CD4-positive, alpha-beta T cell (primary cell): ENCODE measurements at regions not wholly inside any gene's neighbourhood (a gene's known extent, or its start where the extent isn't known, plus 50 kb on each side); places are given as distances from the start of the nearest gene placed in this dataset.
"Not testable (repeated sequence)": the region's sequence is repeated elsewhere in the genome, so short reads cannot be mapped to it uniquely, and the experiment has no call there.

Source experiments
- ATAC-seq: fragments of 200-7000 bp; cut with Tn5 transposase; one replicate; pipeline ENCODE4 v1.10.0; 2022; ENCODE audit warnings: mild to moderate bottlenecking; ENCODE audit not compliant: poor library complexity
- CTCF ChIA-PET: fragments of 350-600 bp; sonication (Branson Sonifier 250); formaldehyde crosslinking; loops from one replicate; lab custom pipeline; 2021; ENCODE audit warnings: antibody characterized with exemption, inconsistent platforms; lab: Charles Lee
- POLR2A ChIA-PET: fragments of 350-600 bp; sonication (Branson Sonifier 250); formaldehyde crosslinking; loops from one replicate; lab custom pipeline; 2021; ENCODE audit warnings: antibody characterized with exemption, inconsistent platforms; lab: Charles Lee
- DNase-seq, 14 experiments: peaks; one replicate each; pipeline ENCODE4 v3.0.0-alpha.2; 2013 to 2020; ENCODE audit warnings: mixed read lengths in 2 of 14
- H3K27ac ChIP-seq, 2 donors: one replicate each; pipeline versions ENCODE4 v1.5.1 to v1.7.0; 2013; ENCODE audit warnings: low read length in 2 of 2, low read depth in 1 of 2, mild to moderate bottlenecking in 1 of 2
- H3K27me3 ChIP-seq, 2 experiments: 1 replicate in 1 of 2; 2 replicates in 1 of 2; pipeline versions ENCODE4 v1.6.1 to v1.7.0; 2013; ENCODE audit warnings: low read length in 2 of 2, control low read depth in 1 of 2, mild to moderate bottlenecking in 1 of 2, moderate library complexity in 1 of 2; ENCODE audit not compliant: insufficient read depth in 2 of 2, control insufficient read depth in 1 of 2
- H3K36me3 ChIP-seq: one replicate; pipeline ENCODE4 v1.6.1; 2013; ENCODE audit warnings: low read length, control low read depth; ENCODE audit not compliant: insufficient read depth
- H3K4me1 ChIP-seq: one replicate; pipeline ENCODE4 v1.6.1; 2013; ENCODE audit warnings: low read length, control low read depth; ENCODE audit not compliant: insufficient read depth
- H3K4me3 ChIP-seq: one replicate; pipeline ENCODE4 v1.5.1; 2013; ENCODE audit warnings: mild to moderate bottlenecking, low read length, moderate library complexity
- H3K9me3 ChIP-seq, 2 experiments: 1 replicate in 1 of 2; 2 replicates in 1 of 2; pipeline versions ENCODE4 v1.6.1 to v1.7.0; 2013; ENCODE audit warnings: low read length in 2 of 2, mild to moderate bottlenecking in 2 of 2, control low read depth in 1 of 2, moderate library complexity in 1 of 2; ENCODE audit not compliant: control insufficient read depth in 1 of 2, insufficient read depth in 1 of 2
- H3K27ac Mint-ChIP-seq: one replicate; pipeline ENCODE4 v1.8.0; 2020; ENCODE audit warnings: mixed read lengths
- H3K27me3 Mint-ChIP-seq: one replicate; pipeline ENCODE4 v1.8.0; 2021; ENCODE audit warnings: mixed read lengths
- H3K36me3 Mint-ChIP-seq: one replicate; pipeline ENCODE4 v1.8.0; 2021; ENCODE audit warnings: low read depth, mixed read lengths
- H3K4me1 Mint-ChIP-seq: one replicate; pipeline ENCODE4 v1.8.0; 2021; ENCODE audit warnings: low read depth, mixed read lengths
- H3K4me3 Mint-ChIP-seq: one replicate; pipeline ENCODE4 v1.8.0; 2020; ENCODE audit warnings: mild to moderate bottlenecking, mixed read lengths
- H3K9me3 Mint-ChIP-seq: one replicate; pipeline ENCODE4 v1.8.0; 2020; ENCODE audit warnings: mixed read lengths
- CTCF ChIP-seq: fragments of 200-600 bp; IDR thresholded peaks from one replicate; pipeline ENCODE4 v1.8.0; 2022; ENCODE audit warnings: antibody characterized with exemption, mild to moderate bottlenecking
- intact Hi-C, 2 experiments: fragments of 100-400 bp; cut with DNase I in 1 of 2; cut with micrococcal nuclease in 1 of 2; formaldehyde crosslinking; loops; one replicate each; pipeline versions ENCODE4 v1.15.1 to v1.9.0; 2023 to 2025; cut with DNase I, micrococcal nuclease

DNA sequence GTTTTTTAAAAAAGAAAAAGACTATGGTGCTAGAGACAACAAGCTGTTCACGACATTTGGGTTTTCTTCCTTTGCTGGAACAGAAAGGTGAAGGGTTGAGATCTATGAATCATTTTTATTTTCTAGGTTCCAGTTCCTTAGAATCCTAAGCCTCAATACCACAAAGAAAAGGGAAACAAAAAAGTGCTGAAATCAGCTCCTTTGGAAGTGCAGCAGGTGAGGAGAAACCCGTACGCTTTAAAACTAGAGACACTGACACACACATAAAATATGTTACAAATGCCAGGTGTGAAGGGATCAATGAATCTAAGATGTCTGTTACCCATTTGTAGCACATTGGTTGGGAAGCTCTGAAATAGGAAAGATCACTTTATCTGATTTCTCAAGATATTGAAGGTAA is 125.2 kb downstream of the AREG start:
- Histone ChIP-seq H3K27ac (no peak overlapping the region), H3K9me3 (no peaks in the 10 kb centered on the region), H3K4me3 (no peak overlapping the region), H3K27me3 (no peaks in the 10 kb centered on the region), H3K4me1 (no peaks in the 10 kb centered on the region), H3K36me3 (no peaks in the 10 kb centered on the region)
- no peak for ATAC-seq
- Mint-ChIP-seq H3K36me3 (no peaks in the 10 kb centered on the region), H3K9me3 (peaks cover 4% of the 10 kb centered on the region), H3K4me1 (no peaks in the 10 kb centered on the region), H3K4me3 (no peak overlapping the region), H3K27ac (no peak overlapping the region), H3K27me3 (no peaks in the 10 kb centered on the region)
- DNase-seq = no peak
- intact Hi-C loops = no loop called here
- CTCF ChIA-PET = no interaction called here
- POLR2A ChIA-PET = no interaction called here
- TF ChIP-seq CTCF = no peak

GRCh38 chr4:74578329-74578728 is 133.4 kb downstream of the AREG start:
- Mint-ChIP-seq H3K4me1 (no peaks in the 10 kb centered on the region), H3K36me3 (no peaks in the 10 kb centered on the region), H3K4me3 (no peak overlapping the region), H3K9me3 (no peaks in the 10 kb centered on the region), H3K27me3 (peaks cover 4% of the 10 kb centered on the region), H3K27ac (no peak overlapping the region)
- H3K27ac ChIP-seq = no peak overlapping the region
- no peak for TF ChIP-seq CTCF
- no peaks in the 10 kb centered on the region for H3K9me3 ChIP-seq
- ChIA-PET POLR2A (no interaction called here), CTCF (interaction anchor here (0.7 kb wide), 1 partner anchor 1162 kb away, joined by 4 read pairs; no protein-coding TSS in a partner anchor)
- DNase-seq (no peak), ATAC-seq (no peak)
- H3K36me3 ChIP-seq = no peaks in the 10 kb centered on the region
- no peak overlapping the region for H3K4me3 ChIP-seq
- H3K4me1 ChIP-seq = no peaks in the 10 kb centered on the region
- intact Hi-C loops = no loop called here
- H3K27me3 ChIP-seq = no peaks in the 10 kb centered on the region

GRCh38 chr4:74578865-74579264 is 133.9 kb downstream of the AREG start:
- ATAC-seq, intact Hi-C loops, H3K9me3 ChIP-seq, H3K27me3 Mint-ChIP-seq, H3K27me3 ChIP-seq, CTCF ChIA-PET, H3K36me3 Mint-ChIP-seq, H3K4me3 ChIP-seq, H3K4me3 Mint-ChIP-seq, H3K4me1 Mint-ChIP-seq, H3K27ac Mint-ChIP-seq, H3K4me1 ChIP-seq, POLR2A ChIA-PET, H3K36me3 ChIP-seq, H3K27ac ChIP-seq, H3K9me3 Mint-ChIP-seq, DNase-seq: not testable (repeated sequence)

- ChIA-PET POLR2A (no interaction called here), CTCF (no interaction called here)
- Mint-ChIP-seq H3K4me1 (no peaks in the 10 kb centered on the region), H3K27me3 (peaks cover 3% of the 10 kb centered on the region), H3K27ac (no peak overlapping the region), H3K9me3 (no peaks in the 10 kb centered on the region), H3K36me3 (no peaks in the 10 kb centered on the region), H3K4me3 (no peak overlapping the region)
- intact Hi-C loops = no loop called here
- Histone ChIP-seq H3K36me3 (no peaks in the 10 kb centered on the region), H3K9me3 (no peaks in the 10 kb centered on the region), H3K4me1 (no peaks in the 10 kb centered on the region), H3K27me3 (no peaks in the 10 kb centered on the region), H3K4me3 (no peak overlapping the region), H3K27ac (no peak overlapping the region)
- DNase-seq = no peak
- ATAC-seq = no peak
- TF ChIP-seq CTCF = no peak
These were observed 138.3 kb downstream of the AREG start for GRCh38 chr4:74583089-74583700.
